ENCODE measurements at regions not wholly inside any gene's neighbourhood (a gene's known extent, or its start where the extent isn't known, plus 50 kb on each side); places are given as distances from the start of the nearest gene placed in this dataset.

GRCh38 chr5:113652161-113652560 lies 138.7 kb downstream of the YTHDC2 start:
- DNase-seq (ENCODE audit: low spot score) (no peak), ATAC-seq (no peak)
- H3K79me2 ChIP-seq (replicated peaks; ENCODE audit: insufficient read depth): no peaks in the 10 kb centered on the region
- no peaks in the 10 kb centered on the region for H3K27me3 ChIP-seq (ENCODE audit: insufficient read depth)
- no peak overlapping the region for H3K4me2 ChIP-seq
- TF ChIP-seq REST (IDR thresholded peaks at IDR 0.05; ENCODE audit: unreplicated experiment): no peak
- no peaks in the 10 kb centered on the region for H3F3A ChIP-seq (replicated peaks; ENCODE audit: low read depth)
- no peaks in the 10 kb centered on the region for H3K4me1 Mint-ChIP-seq
- H4K20me1 ChIP-seq (replicated peaks; ENCODE audit: insufficient read depth): no peaks in the 10 kb centered on the region
- no peak overlapping the region for H3K27ac Mint-ChIP-seq
- H3K9me3 Mint-ChIP-seq: peaks cover 5% of the 10 kb centered on the region; the same call in 1 of the 3 replicates
- H3K4me3 ChIP-seq: no peak overlapping the region
- H3K4me3 Mint-ChIP-seq: no peak overlapping the region
- H3K36me3 Mint-ChIP-seq (ENCODE audit: low read depth): no peaks in the 10 kb centered on the region
- no peak overlapping the region for H3K27ac ChIP-seq (ENCODE audit: low read depth)
- 0 out of 2 replicates have a peak overlapping the region, but pooled peaks have one; percentile 18 for H2AFZ ChIP-seq
- no peaks in the 10 kb centered on the region for H3K4me1 ChIP-seq (ENCODE audit: insufficient read depth)
- peaks cover 5% of the 10 kb centered on the region for H3K27me3 Mint-ChIP-seq (ENCODE audit: insufficient read depth, low read depth, poor library complexity)
- no peaks in the 10 kb centered on the region for H3K9me2 ChIP-seq (ENCODE audit: insufficient read depth)
- no peaks in the 10 kb centered on the region for H3K36me3 ChIP-seq (ENCODE audit: insufficient read depth)

DNA sequence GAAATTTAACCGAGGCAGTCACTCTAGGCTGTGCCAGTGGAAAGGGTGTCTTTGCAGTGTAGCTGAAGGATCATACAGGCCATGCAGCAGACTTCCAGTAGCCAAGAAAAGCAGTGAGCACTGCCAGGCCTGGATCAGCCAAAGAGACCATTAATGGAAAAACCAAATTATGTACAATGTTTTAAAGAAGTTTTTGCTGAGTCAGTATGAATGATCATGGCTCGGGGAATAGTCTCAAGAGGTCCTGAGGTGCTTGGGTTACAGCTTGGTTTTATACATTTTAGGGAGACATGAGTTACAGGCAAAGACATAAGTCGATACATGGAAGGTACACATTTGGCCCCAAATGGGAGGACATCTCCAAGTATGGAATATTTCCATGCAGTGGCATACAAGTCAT lies 141.3 kb downstream of the YTHDC2 start:
- Histone ChIP-seq H3K4me2 (no peak overlapping the region), H3K4me1 (ENCODE audit: insufficient read depth) (no peaks in the 10 kb centered on the region), H3K4me3 (no peak overlapping the region), H3K36me3 (ENCODE audit: insufficient read depth) (no peaks in the 10 kb centered on the region), H4K20me1 (replicated peaks; ENCODE audit: insufficient read depth) (no peaks in the 10 kb centered on the region), H3F3A (replicated peaks; ENCODE audit: low read depth) (no peaks in the 10 kb centered on the region), H3K9me2 (ENCODE audit: insufficient read depth) (no peaks in the 10 kb centered on the region), H2AFZ (no peak overlapping the region), H3K27ac (ENCODE audit: low read depth) (no peak overlapping the region), H3K79me2 (replicated peaks; ENCODE audit: insufficient read depth) (no peaks in the 10 kb centered on the region), H3K27me3 (ENCODE audit: insufficient read depth) (no peaks in the 10 kb centered on the region)
- DNase-seq (ENCODE audit: low spot score) (no peak), ATAC-seq (no peak)
- Mint-ChIP-seq H3K36me3 (ENCODE audit: low read depth) (no peaks in the 10 kb centered on the region), H3K27me3 (ENCODE audit: insufficient read depth, low read depth, poor library complexity) (peaks cover 3% of the 10 kb centered on the region), H3K27ac (no peak overlapping the region), H3K4me3 (no peak overlapping the region), H3K4me1 (no peaks in the 10 kb centered on the region), H3K9me3 (peaks cover 5% of the 10 kb centered on the region; the same call in 1 of the 3 replicates)
- TF ChIP-seq ZNF331 (CRISPR knock-in tag; IDR thresholded peaks at IDR 0.05; ENCODE audit: low read depth) (no peak), EZH2phosphoT487 (IDR thresholded peaks at IDR 0.05; ENCODE audit: unreplicated experiment) (no peak), ZNF114 (CRISPR knock-in tag; IDR thresholded peaks at IDR 0.05) (no peak), CREB1 (CRISPR knock-in tag; IDR thresholded peaks at IDR 0.05; ENCODE audit: low read depth) (no peak), EZH2 (IDR thresholded peaks at IDR 0.05; ENCODE audit: low read depth, unreplicated experiment) (no peak), REST (IDR thresholded peaks at IDR 0.05; ENCODE audit: unreplicated experiment) (no peak), STAT1 (IDR thresholded peaks at IDR 0.05; ENCODE audit: unreplicated experiment) (no peak), NANOG (IDR thresholded peaks at IDR 0.05; ENCODE audit: borderline replicate concordance) (no peak)
- TF ChIP-seq, protein P1, sequence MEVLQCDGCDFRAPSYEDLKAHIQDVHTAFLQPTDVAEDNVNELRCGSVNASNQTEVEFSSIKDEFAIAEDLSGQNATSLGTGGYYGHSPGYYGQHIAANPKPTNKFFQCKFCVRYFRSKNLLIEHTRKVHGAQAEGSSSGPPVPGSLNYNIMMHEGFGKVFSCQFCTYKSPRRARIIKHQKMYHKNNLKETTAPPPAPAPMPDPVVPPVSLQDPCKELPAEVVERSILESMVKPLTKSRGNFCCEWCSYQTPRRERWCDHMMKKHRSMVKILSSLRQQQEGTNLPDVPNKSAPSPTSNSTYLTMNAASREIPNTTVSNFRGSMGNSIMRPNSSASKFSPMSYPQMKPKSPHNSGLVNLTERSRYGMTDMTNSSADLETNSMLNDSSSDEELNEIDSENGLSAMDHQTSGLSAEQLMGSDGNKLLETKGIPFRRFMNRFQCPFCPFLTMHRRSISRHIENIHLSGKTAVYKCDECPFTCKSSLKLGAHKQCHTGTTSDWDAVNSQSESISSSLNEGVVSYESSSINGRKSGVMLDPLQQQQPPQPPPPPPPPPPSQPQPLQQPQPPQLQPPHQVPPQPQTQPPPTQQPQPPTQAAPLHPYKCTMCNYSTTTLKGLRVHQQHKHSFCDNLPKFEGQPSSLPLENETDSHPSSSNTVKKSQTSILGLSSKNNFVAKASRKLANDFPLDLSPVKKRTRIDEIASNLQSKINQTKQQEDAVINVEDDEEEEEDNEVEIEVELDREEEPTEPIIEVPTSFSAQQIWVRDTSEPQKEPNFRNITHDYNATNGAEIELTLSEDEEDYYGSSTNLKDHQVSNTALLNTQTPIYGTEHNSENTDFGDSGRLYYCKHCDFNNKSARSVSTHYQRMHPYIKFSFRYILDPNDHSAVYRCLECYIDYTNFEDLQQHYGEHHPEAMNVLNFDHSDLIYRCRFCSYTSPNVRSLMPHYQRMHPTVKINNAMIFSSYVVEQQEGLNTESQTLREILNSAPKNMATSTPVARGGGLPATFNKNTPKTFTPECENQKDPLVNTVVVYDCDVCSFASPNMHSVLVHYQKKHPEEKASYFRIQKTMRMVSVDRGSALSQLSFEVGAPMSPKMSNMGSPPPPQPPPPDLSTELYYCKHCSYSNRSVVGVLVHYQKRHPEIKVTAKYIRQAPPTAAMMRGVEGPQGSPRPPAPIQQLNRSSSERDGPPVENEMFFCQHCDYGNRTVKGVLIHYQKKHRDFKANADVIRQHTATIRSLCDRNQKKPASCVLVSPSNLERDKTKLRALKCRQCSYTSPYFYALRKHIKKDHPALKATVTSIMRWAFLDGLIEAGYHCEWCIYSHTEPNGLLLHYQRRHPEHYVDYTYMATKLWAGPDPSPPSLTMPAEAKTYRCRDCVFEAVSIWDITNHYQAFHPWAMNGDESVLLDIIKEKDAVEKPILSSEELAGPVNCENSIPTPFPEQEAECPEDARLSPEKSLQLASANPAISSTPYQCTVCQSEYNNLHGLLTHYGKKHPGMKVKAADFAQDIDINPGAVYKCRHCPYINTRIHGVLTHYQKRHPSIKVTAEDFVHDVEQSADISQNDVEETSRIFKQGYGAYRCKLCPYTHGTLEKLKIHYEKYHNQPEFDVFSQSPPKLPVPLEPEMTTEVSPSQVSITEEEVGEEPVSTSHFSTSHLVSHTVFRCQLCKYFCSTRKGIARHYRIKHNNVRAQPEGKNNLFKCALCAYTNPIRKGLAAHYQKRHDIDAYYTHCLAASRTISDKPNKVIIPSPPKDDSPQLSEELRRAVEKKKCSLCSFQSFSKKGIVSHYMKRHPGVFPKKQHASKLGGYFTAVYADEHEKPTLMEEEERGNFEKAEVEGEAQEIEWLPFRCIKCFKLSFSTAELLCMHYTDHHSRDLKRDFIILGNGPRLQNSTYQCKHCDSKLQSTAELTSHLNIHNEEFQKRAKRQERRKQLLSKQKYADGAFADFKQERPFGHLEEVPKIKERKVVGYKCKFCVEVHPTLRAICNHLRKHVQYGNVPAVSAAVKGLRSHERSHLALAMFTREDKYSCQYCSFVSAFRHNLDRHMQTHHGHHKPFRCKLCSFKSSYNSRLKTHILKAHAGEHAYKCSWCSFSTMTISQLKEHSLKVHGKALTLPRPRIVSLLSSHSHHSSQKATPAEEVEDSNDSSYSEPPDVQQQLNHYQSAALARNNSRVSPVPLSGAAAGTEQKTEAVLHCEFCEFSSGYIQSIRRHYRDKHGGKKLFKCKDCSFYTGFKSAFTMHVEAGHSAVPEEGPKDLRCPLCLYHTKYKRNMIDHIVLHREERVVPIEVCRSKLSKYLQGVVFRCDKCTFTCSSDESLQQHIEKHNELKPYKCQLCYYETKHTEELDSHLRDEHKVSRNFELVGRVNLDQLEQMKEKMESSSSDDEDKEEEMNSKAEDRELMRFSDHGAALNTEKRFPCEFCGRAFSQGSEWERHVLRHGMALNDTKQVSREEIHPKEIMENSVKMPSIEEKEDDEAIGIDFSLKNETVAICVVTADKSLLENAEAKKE (CRISPR knock-in tag; IDR thresholded peaks at IDR 0.05): no peak
